ENCODE measurements at regions not wholly inside any gene's neighbourhood (a gene's known extent, or its start where the extent isn't known, plus 50 kb on each side); places are given as distances from the start of the nearest gene placed in this dataset.

DNA sequence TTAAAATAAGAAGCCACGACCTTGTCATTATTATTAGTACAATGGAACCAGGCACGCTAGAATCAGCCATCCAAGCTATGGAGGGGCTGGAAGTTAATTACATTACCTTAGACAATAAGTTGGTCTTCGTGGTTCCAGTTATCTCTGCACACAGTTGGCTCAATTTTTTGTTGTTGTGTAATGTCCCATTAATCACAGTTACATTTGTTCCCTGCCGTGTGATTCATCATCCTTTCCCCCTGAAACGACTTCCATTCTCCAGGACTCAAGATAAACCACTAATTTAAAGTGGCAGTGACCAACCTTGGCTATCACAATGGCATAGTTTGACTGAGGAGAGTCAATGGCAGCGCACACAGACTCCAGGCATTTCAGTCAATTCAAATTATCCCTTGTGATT lies 905.0 kb downstream of the RAB28 start:
- DNase-seq (ENCODE audit: low read depth) (peak; percentile 18), FAIRE-seq (no peak)
- H3K36me3 ChIP-seq (ENCODE audit: control insufficient read depth, insufficient read depth, low read length), result no peaks in the 10 kb centered on the region
- no peak for TF ChIP-seq CTCF (IDR thresholded peaks at IDR 0.05; ENCODE audit: insufficient read depth, low read length, severe bottlenecking)
- no peaks in the 10 kb centered on the region for H3K27me3 ChIP-seq (ENCODE audit: control insufficient read depth, insufficient read depth, low read length)
- H3K4me3 ChIP-seq (ENCODE audit: low read depth, low read length), result no peak overlapping the region

DNA sequence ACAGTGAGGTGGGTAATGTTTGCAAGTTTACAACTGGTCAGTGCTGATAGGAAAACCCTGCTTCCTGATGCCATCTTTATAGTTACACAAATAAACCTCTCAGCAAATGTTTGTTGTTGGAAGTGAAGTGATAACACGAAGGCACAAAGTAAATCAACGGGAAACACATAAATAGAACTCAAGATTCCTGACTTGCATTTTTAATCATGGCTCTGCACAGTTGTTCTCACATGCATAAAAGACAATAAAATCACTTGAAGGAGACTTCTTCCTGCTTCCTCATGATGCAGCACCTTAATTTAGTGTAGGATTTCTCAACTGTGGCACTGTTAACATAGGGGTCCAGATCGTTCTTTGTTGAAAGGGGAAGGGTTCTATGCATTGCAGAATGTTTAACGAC lies 907.7 kb downstream of the RAB28 start:
- no peak overlapping the region for H3K4me3 ChIP-seq (ENCODE audit: low read depth, low read length)
- FAIRE-seq (no peak), DNase-seq (ENCODE audit: low read depth) (no peak)
- H3K36me3 ChIP-seq (ENCODE audit: control insufficient read depth, insufficient read depth, low read length), result no peaks in the 10 kb centered on the region
- no peaks in the 10 kb centered on the region for H3K27me3 ChIP-seq (ENCODE audit: control insufficient read depth, insufficient read depth, low read length)
- no peak for TF ChIP-seq CTCF (IDR thresholded peaks at IDR 0.05; ENCODE audit: insufficient read depth, low read length, severe bottlenecking)

DNA sequence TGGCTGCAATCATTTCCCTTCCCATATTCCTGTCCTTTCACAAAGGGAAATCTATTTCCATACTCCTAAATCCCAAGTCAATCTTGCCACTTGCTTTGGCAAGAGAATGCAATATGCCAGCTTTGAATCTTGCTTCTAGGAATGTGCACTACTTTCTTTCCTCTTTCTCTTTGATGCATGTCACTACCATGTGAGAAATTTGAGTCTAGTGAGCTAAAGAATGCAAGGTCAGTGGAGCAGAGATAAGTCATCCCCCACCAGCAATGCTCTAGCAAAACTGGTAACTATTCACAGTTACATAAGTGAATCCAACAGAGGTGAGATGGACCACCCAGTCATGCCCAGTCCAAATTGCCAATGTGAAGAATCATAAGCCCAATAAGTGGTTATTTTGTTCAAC lies 910.4 kb downstream of the RAB28 start:
- TF ChIP-seq CTCF (IDR thresholded peaks at IDR 0.05; ENCODE audit: insufficient read depth, low read length, severe bottlenecking), result no peak
- Histone ChIP-seq H3K36me3 (ENCODE audit: control insufficient read depth, insufficient read depth, low read length) (no peaks in the 10 kb centered on the region), H3K27me3 (ENCODE audit: control insufficient read depth, insufficient read depth, low read length) (no peaks in the 10 kb centered on the region), H3K4me3 (ENCODE audit: low read depth, low read length) (no peak overlapping the region)
- FAIRE-seq (no peak), DNase-seq (ENCODE audit: low read depth) (no peak)

DNA sequence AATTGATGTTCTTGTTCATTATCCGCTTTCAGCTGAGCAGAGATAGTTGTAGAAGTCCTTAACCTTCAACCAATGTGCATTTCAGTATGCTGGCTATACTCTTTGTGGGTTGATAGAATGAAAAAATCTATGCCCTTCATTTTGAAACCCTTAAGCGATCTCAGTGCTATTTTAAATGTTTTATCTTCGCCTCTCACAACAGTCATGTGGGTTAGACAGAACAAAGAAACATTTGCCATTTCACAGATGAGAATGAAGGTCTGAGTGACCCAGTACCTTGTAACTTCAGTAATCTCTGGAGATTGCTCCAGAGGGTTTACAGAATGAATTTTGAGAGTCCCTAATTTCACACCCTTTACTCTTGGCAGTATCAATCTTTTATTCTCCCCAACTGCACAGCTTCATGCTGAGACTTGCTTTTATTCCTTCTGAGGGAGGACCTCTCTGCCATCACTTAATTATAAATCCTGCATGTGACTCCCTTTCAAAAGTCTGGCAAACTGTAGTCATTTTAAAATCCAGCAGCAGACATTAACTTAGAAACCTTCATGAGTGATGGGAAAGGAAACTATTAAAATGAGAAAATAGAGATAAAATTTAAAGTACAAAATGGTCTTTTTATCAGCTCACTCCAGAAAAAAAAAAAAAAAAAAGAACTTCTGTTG lies 921.5 kb downstream of the RAB28 start:
- no peaks in the 10 kb centered on the region for H3K27me3 ChIP-seq (ENCODE audit: control insufficient read depth, insufficient read depth, low read length)
- FAIRE-seq, result no peak
- H3K36me3 ChIP-seq (ENCODE audit: control insufficient read depth, insufficient read depth, low read length), result no peaks in the 10 kb centered on the region
- no peak for DNase-seq (ENCODE audit: low read depth)
- TF ChIP-seq CTCF (IDR thresholded peaks at IDR 0.05; ENCODE audit: insufficient read depth, low read length, severe bottlenecking), result no peak
- no peak overlapping the region for H3K4me3 ChIP-seq (ENCODE audit: low read depth, low read length)

DNA sequence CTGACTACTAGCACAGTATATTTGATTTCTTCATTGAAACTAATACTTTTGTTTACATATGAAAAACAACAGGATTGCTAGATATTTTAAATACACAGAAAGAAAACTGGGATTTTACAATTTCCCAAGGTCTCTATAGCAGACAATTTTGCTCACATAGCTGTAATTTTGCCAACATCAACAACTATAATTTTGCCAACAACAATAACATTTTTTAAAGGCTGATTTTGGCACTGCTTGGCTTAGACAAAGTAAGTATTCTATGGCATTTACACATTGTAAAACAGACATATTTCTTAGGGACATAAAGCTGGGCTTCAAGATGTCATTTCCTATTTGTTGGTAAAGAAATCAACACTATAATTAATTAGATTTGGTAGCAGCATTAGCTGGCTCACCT lies 922.1 kb downstream of the RAB28 start:
- FAIRE-seq, result no peak
- H3K4me3 ChIP-seq (ENCODE audit: low read depth, low read length), result no peak overlapping the region

More for the DNA sequence above, 922.1 kb downstream of the RAB28 start:
- Histone ChIP-seq H3K36me3 (ENCODE audit: control insufficient read depth, insufficient read depth, low read length) (no peaks in the 10 kb centered on the region), H3K27me3 (ENCODE audit: control insufficient read depth, insufficient read depth, low read length) (no peaks in the 10 kb centered on the region)
- no peak for TF ChIP-seq CTCF (IDR thresholded peaks at IDR 0.05; ENCODE audit: insufficient read depth, low read length, severe bottlenecking)
- no peak for DNase-seq (ENCODE audit: low read depth)

Data from bronchial epithelial cell (primary cell).